ENCODE measurements at regions not wholly inside any gene's neighbourhood (a gene's known extent, or its start where the extent isn't known, plus 50 kb on each side); places are given as distances from the start of the nearest gene placed in this dataset.

- DNase-seq, result no peak
- Mint-ChIP-seq H3K9me3 (ENCODE audit: low read depth, unreplicated experiment) (no peaks in the 10 kb centered on the region), H3K27ac (ENCODE audit: unreplicated experiment) (no peak overlapping the region), H3K36me3 (ENCODE audit: insufficient read depth, unreplicated experiment) (no peaks in the 10 kb centered on the region), H3K27me3 (ENCODE audit: unreplicated experiment) (peaks cover 25% of the 10 kb centered on the region), H3K4me3 (ENCODE audit: low read depth, unreplicated experiment) (no peak overlapping the region), H3K4me1 (ENCODE audit: low read depth, unreplicated experiment) (no peaks in the 10 kb centered on the region)
- CTCF ChIA-PET, result no interaction called here
- intact Hi-C loops (cut with micrococcal nuclease; ENCODE audit: unreplicated experiment), result no loop called here
- TF ChIP-seq, protein P1, sequence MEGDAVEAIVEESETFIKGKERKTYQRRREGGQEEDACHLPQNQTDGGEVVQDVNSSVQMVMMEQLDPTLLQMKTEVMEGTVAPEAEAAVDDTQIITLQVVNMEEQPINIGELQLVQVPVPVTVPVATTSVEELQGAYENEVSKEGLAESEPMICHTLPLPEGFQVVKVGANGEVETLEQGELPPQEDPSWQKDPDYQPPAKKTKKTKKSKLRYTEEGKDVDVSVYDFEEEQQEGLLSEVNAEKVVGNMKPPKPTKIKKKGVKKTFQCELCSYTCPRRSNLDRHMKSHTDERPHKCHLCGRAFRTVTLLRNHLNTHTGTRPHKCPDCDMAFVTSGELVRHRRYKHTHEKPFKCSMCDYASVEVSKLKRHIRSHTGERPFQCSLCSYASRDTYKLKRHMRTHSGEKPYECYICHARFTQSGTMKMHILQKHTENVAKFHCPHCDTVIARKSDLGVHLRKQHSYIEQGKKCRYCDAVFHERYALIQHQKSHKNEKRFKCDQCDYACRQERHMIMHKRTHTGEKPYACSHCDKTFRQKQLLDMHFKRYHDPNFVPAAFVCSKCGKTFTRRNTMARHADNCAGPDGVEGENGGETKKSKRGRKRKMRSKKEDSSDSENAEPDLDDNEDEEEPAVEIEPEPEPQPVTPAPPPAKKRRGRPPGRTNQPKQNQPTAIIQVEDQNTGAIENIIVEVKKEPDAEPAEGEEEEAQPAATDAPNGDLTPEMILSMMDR (IDR thresholded peaks at IDR 0.05; ENCODE audit: unreplicated experiment), result no peak
- BruUV-seq (replicated peaks), result no TSS peak
Measured at GRCh38 chr2:176885001-176885643, 327.5 kb upstream of the HNRNPA3 start.

DNA sequence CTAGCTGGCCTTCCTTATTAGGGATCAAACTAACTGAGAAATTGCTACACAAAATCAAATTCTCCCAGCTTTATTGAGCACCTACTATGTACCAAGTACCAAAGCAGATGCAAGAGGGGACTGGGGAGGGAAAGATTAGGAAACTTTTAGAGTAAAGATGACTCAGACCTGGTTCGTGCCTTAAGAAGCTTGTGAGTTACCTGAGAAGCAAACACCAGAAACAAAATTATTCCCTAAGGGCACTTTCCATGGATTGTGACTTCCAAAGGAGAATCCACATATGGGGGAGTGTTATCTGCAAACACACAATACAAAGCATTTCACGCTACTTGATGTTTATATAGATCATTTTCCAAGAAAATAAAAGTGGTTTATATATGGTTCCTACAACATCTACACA is 326.9 kb upstream of the HNRNPA3 start:
- H3K4me3 Mint-ChIP-seq (ENCODE audit: low read depth, unreplicated experiment), result no peak overlapping the region
- CTCF ChIA-PET, result no interaction called here
- BruUV-seq (replicated peaks), result no TSS peak
- no peaks in the 10 kb centered on the region for H3K9me3 Mint-ChIP-seq (ENCODE audit: low read depth, unreplicated experiment)
- no peaks in the 10 kb centered on the region for H3K4me1 Mint-ChIP-seq (ENCODE audit: low read depth, unreplicated experiment)
- no peaks in the 10 kb centered on the region for H3K36me3 Mint-ChIP-seq (ENCODE audit: insufficient read depth, unreplicated experiment)
- DNase-seq, result no peak
- H3K27ac Mint-ChIP-seq (ENCODE audit: unreplicated experiment), result no peak overlapping the region
- H3K27me3 Mint-ChIP-seq (ENCODE audit: unreplicated experiment), result peaks cover 28% of the 10 kb centered on the region
- intact Hi-C loops (cut with micrococcal nuclease; ENCODE audit: unreplicated experiment), result no loop called here
- TF ChIP-seq, protein P1 (IDR thresholded peaks at IDR 0.05; ENCODE audit: unreplicated experiment), result no peak

- no peaks in the 10 kb centered on the region for H3K4me1 Mint-ChIP-seq (ENCODE audit: low read depth, unreplicated experiment)
- no peak for DNase-seq
- TF ChIP-seq, protein P1 (IDR thresholded peaks at IDR 0.05; ENCODE audit: unreplicated experiment), result no peak
- H3K9me3 Mint-ChIP-seq (ENCODE audit: low read depth, unreplicated experiment), result no peaks in the 10 kb centered on the region
- CTCF ChIA-PET, result no interaction called here
- H3K27me3 Mint-ChIP-seq (ENCODE audit: unreplicated experiment), result peaks cover 53% of the 10 kb centered on the region
- H3K27ac Mint-ChIP-seq (ENCODE audit: unreplicated experiment), result no peak overlapping the region
- no peaks in the 10 kb centered on the region for H3K36me3 Mint-ChIP-seq (ENCODE audit: insufficient read depth, unreplicated experiment)
- intact Hi-C loops (cut with micrococcal nuclease; ENCODE audit: unreplicated experiment), result no loop called here
- H3K4me3 Mint-ChIP-seq (ENCODE audit: low read depth, unreplicated experiment), result no peak overlapping the region
- no TSS peak for BruUV-seq (replicated peaks)
Measured at GRCh38 chr2:176891105-176891504, 321.5 kb upstream of the HNRNPA3 start.

DNA sequence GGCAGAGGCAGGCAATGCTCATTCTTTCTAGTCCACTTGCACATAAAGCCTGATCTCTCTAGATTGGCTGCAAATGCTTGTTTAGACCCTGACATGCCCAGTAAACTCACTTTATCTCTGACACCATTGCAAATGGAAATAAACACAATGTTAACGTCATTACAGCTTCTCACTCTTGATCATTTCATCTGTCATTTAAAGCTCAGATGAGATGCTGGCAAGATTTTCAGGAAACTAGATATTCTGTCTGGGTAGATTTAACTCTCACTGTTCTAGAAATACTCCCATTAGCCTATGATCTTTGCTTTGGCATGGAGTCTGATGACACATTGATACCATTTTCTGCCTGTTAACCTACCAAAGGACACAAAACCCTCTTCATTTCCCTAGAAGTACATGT is 320.7 kb upstream of the HNRNPA3 start:
- Mint-ChIP-seq H3K4me3 (ENCODE audit: low read depth, unreplicated experiment) (no peak overlapping the region), H3K27ac (ENCODE audit: unreplicated experiment) (no peak overlapping the region), H3K36me3 (ENCODE audit: insufficient read depth, unreplicated experiment) (no peaks in the 10 kb centered on the region), H3K27me3 (ENCODE audit: unreplicated experiment) (peaks cover 61% of the 10 kb centered on the region), H3K4me1 (ENCODE audit: low read depth, unreplicated experiment) (no peaks in the 10 kb centered on the region), H3K9me3 (ENCODE audit: low read depth, unreplicated experiment) (no peaks in the 10 kb centered on the region)
- DNase-seq, result no peak
- TF ChIP-seq, protein P1 (IDR thresholded peaks at IDR 0.05; ENCODE audit: unreplicated experiment), result no peak
- intact Hi-C loops (cut with micrococcal nuclease; ENCODE audit: unreplicated experiment), result no loop called here
- no TSS peak for BruUV-seq (replicated peaks)
- CTCF ChIA-PET, result no interaction called here

All from Calu3 (cell line).